Loucy (cell line): ENCODE measurements at regions not wholly inside any gene's neighbourhood (a gene's known extent, or its start where the extent isn't known, plus 50 kb on each side); places are given as distances from the start of the nearest gene placed in this dataset.
A peak's percentile ranks its signal among the peaks of the same experiment; 100 is the strongest.

Experiments used
- H2AFZ ChIP-seq: fragments of 200-600 bp; sonication (generic); 2 replicates; pipeline ENCODE4 v1.6.0; 2016; ENCODE audit warnings: antibody characterized with exemption, mild to moderate bottlenecking, low read length, moderate library complexity
- H3F3A ChIP-seq: fragments of 200-600 bp; 2 replicates; pipeline ENCODE4 v1.6.0; 2016; ENCODE audit warnings: antibody characterized with exemption, low read depth, mild to moderate bottlenecking
- H3K27me3 ChIP-seq: fragments of 200-600 bp; sonication (generic); 2 replicates; pipeline ENCODE4 v1.6.1; 2014; ENCODE audit warnings: low read length, mild to moderate bottlenecking; ENCODE audit not compliant: insufficient read depth, poor library complexity, severe bottlenecking
- H3K36me3 ChIP-seq: fragments of 200-600 bp; sonication (generic); 2 replicates; pipeline ENCODE4 v1.6.1; 2016; ENCODE audit warnings: low read length; ENCODE audit not compliant: insufficient read depth
- H3K4me1 ChIP-seq: fragments of 200-600 bp; sonication (generic); 2 replicates; pipeline ENCODE4 v1.5.1; 2014; ENCODE audit warnings: low read length, mild to moderate bottlenecking; ENCODE audit not compliant: insufficient read depth, poor library complexity, severe bottlenecking
- H3K4me2 ChIP-seq: fragments of 200-600 bp; sonication (generic); 2 replicates; pipeline ENCODE4 v1.6.0; 2014; ENCODE audit warnings: antibody characterized with exemption, low read length, low read depth, mild to moderate bottlenecking; ENCODE audit not compliant: poor library complexity, severe bottlenecking
- H3K4me3 ChIP-seq: fragments of 200-600 bp; sonication (generic); 2 replicates; pipeline ENCODE4 v1.5.1; 2014; ENCODE audit warnings: low read length, mild to moderate bottlenecking, mixed read lengths; ENCODE audit not compliant: poor library complexity, severe bottlenecking
- H3K79me2 ChIP-seq: fragments of 200-600 bp; sonication (generic); 2 replicates; pipeline ENCODE4 v1.6.1; 2014; ENCODE audit warnings: low read length; ENCODE audit not compliant: insufficient read depth
- H3K9ac ChIP-seq: fragments of 200-600 bp; sonication (generic); 2 replicates; pipeline ENCODE4 v1.6.0; 2014; ENCODE audit warnings: mild to moderate bottlenecking, low read depth, low read length, moderate library complexity; ENCODE audit not compliant: poor library complexity, severe bottlenecking
- H3K9me2 ChIP-seq: fragments of 200-600 bp; sonication (generic); replicated peaks from 2 replicates; pipeline ENCODE4 v1.6.1; 2016; ENCODE audit warnings: low read depth, low read length, mixed read lengths
- H3K9me3 ChIP-seq: fragments of 200-600 bp; sonication (generic); 2 replicates; pipeline ENCODE4 v1.6.1; 2014; ENCODE audit warnings: mild to moderate bottlenecking, antibody characterized with exemption, low read length, low read depth; ENCODE audit not compliant: insufficient read depth
- H4K20me1 ChIP-seq: fragments of 200-600 bp; sonication (generic); 2 replicates; pipeline ENCODE4 v1.6.0; 2014; ENCODE audit warnings: antibody characterized with exemption, low read length, mild to moderate bottlenecking; ENCODE audit not compliant: insufficient read depth, poor library complexity, severe bottlenecking
- CTCF ChIP-seq: fragments of 200-600 bp; sonication (generic); conservative IDR thresholded peaks from 2 replicates; pipeline ENCODE4 v1.5.1; 2014; ENCODE audit warnings: mild to moderate bottlenecking, antibody characterized with exemption, low read length
- EZH2phosphoT487 ChIP-seq: fragments of 200-600 bp; IDR thresholded peaks from 2 replicates; pipeline ENCODE4 v1.6.1; 2018; ENCODE audit warnings: antibody characterized with exemption, mild to moderate bottlenecking, moderate library complexity, borderline replicate concordance

GRCh38 chr1:199084293-199084692 is 445.5 kb downstream of the PTPRC start:
- TF ChIP-seq EZH2phosphoT487 (no peak), CTCF (no peak)
- H3K79me2 ChIP-seq = no peaks in the 10 kb centered on the region
- H3K9me2 ChIP-seq = no peaks in the 10 kb centered on the region
- peak overlapping the region; percentile 8 for H3K9ac ChIP-seq
- no peaks in the 10 kb centered on the region for H3K36me3 ChIP-seq
- H2AFZ ChIP-seq = no peak overlapping the region; the same call in 1 of the 2 replicates
- H3K27me3 ChIP-seq = no peaks in the 10 kb centered on the region
- peak overlapping the region; percentile 11 for H3K4me2 ChIP-seq
- no peak overlapping the region for H3K4me3 ChIP-seq
- no peaks in the 10 kb centered on the region for H4K20me1 ChIP-seq
- H3K9me3 ChIP-seq = no peaks in the 10 kb centered on the region
- H3K4me1 ChIP-seq = peaks cover 37% of the 10 kb centered on the region
- H3F3A ChIP-seq = no peaks in the 10 kb centered on the region

- H3K9ac ChIP-seq = no peak overlapping the region
- H3K79me2 ChIP-seq = no peaks in the 10 kb centered on the region
- H3K9me2 ChIP-seq = no peaks in the 10 kb centered on the region
- no peaks in the 10 kb centered on the region for H3K9me3 ChIP-seq
- no peaks in the 10 kb centered on the region for H4K20me1 ChIP-seq
- H3K36me3 ChIP-seq = no peaks in the 10 kb centered on the region
- no peak overlapping the region for H3K4me2 ChIP-seq
- H3F3A ChIP-seq = no peaks in the 10 kb centered on the region
- peaks cover 44% of the 10 kb centered on the region for H3K4me1 ChIP-seq
- no peak overlapping the region for H2AFZ ChIP-seq
- no peaks in the 10 kb centered on the region for H3K27me3 ChIP-seq
- TF ChIP-seq CTCF (no peak), EZH2phosphoT487 (no peak)
- no peak overlapping the region for H3K4me3 ChIP-seq
Observed at GRCh38 chr1:199085903-199086302, 447.1 kb downstream of the PTPRC start.

- Histone ChIP-seq H3K27me3 (no peaks in the 10 kb centered on the region), H3K9me3 (no peaks in the 10 kb centered on the region), H3K4me1 (peaks cover 44% of the 10 kb centered on the region), H2AFZ (peak overlapping the region; percentile 57), H3K4me3 (no peak overlapping the region), H3K79me2 (no peaks in the 10 kb centered on the region), H4K20me1 (no peaks in the 10 kb centered on the region), H3K9me2 (no peaks in the 10 kb centered on the region), H3K4me2 (no peak overlapping the region), H3F3A (no peaks in the 10 kb centered on the region), H3K36me3 (no peaks in the 10 kb centered on the region), H3K9ac (no peak overlapping the region)
- TF ChIP-seq CTCF (no peak), EZH2phosphoT487 (no peak)
Observed at GRCh38 chr1:199087144-199087543, 448.3 kb downstream of the PTPRC start.
